HepG2 (cell line): ENCODE measurements at regions not wholly inside any gene's neighbourhood (a gene's known extent, or its start where the extent isn't known, plus 50 kb on each side); places are given as distances from the start of the nearest gene placed in this dataset.

Experiments used
- ATAC-seq: fragments of 200-7000 bp; cut with Tn5 transposase; 3 replicates; pipeline ENCODE4 v1.9.1; 2020; ENCODE audit warnings: mild to moderate bottlenecking, moderate library complexity
- BruUV-seq: library from RNA; stranded (reverse); fragments of 400-500 nt; replicated peaks from 2 replicates; lab custom pipeline; 2021; lab: Mats Ljungman, UMichigan
- CTCF ChIA-PET: fragments of 300-600 bp; formaldehyde crosslinking; extraction: SDS; loops from one replicate; lab custom pipeline; 2021; ENCODE audit warnings: low total read pairs, inconsistent platforms, low intra/inter-chr PET ratio; lab: Yijun Ruan, JAX
- POLR2A ChIA-PET: fragments of 350-600 bp; sonication (Branson Sonifier 250); formaldehyde crosslinking; loops from one replicate; lab custom pipeline; 2020; ENCODE audit warnings: antibody characterized with exemption, inconsistent platforms; lab: Yijun Ruan, JAX
- DNase-seq: peaks from one replicate; pipeline ENCODE4 v3.0.0-alpha.2; 2015; ENCODE audit warnings: low spot score
- FAIRE-seq: peaks from 3 replicates; lab custom pipeline; 2011; peaks lifted over from hg19 to GRCh38; lab: Jason Lieb, UNC
- H2AFZ ChIP-seq: one replicate; pipeline ENCODE4 v1.6.1; 2011; ENCODE audit warnings: low read length, inconsistent platforms
- H3K27ac ChIP-seq: fragments of 300-600 bp; 3 replicates; pipeline ENCODE4 v1.8.0; 2011; ENCODE audit warnings: mixed run types, mild to moderate bottlenecking, mixed read lengths, low read length, inconsistent platforms; ENCODE audit not compliant: insufficient read depth; ENCODE audit errors: extremely low read length
- H3K27me3 ChIP-seq, 2 experiments: fragments of 200-600 bp in 1 of 2; 2 replicates in 1 of 2; 3 replicates in 1 of 2; pipeline versions ENCODE4 v1.6.0 to v1.8.0; 2011; ENCODE audit warnings: low read length in 2 of 2, mild to moderate bottlenecking in 2 of 2, moderate library complexity in 2 of 2, inconsistent platforms in 1 of 2; ENCODE audit not compliant: insufficient read depth in 2 of 2, control insufficient read depth in 1 of 2
- H3K36me3 ChIP-seq, 2 experiments: fragments of 200-600 bp in 1 of 2; replicated peaks in 1 of 2; 2 replicates in 1 of 2; 3 replicates in 1 of 2; pipeline versions ENCODE4 v1.5.1 to v1.8.0; 2011; ENCODE audit warnings: low read length in 2 of 2, inconsistent platforms in 1 of 2; ENCODE audit not compliant: insufficient read depth in 2 of 2, control insufficient read depth in 1 of 2
- H3K4me1 ChIP-seq: 2 replicates; pipeline ENCODE4 v1.5.1; 2012; ENCODE audit warnings: low read length, inconsistent platforms; ENCODE audit not compliant: insufficient read depth
- H3K4me2 ChIP-seq: 2 replicates; pipeline ENCODE4 v1.6.0; 2011; ENCODE audit warnings: low read depth, low read length, inconsistent platforms
- H3K4me3 ChIP-seq, 3 experiments: fragments of 200-600 bp in 1 of 3; sonication (generic), shearing (Covaris generic) in 1 of 3; replicated peaks in 1 of 3; 2 replicates each; pipeline ENCODE4 v1.5.1; 2011 to 2016; ENCODE audit warnings: low read length in 3 of 3, inconsistent platforms in 2 of 3, low read depth in 2 of 3, mild to moderate bottlenecking in 2 of 3, control low read depth in 1 of 3, mixed read lengths in 1 of 3; ENCODE audit not compliant: insufficient read depth in 1 of 3
- H3K79me2 ChIP-seq: one replicate; pipeline ENCODE4 v1.6.1; 2011; ENCODE audit warnings: low read length, inconsistent platforms; ENCODE audit not compliant: insufficient read depth
- H3K9ac ChIP-seq: 2 replicates; pipeline ENCODE4 v1.6.0; 2011; ENCODE audit warnings: mild to moderate bottlenecking, low read depth, low read length, inconsistent platforms; ENCODE audit not compliant: insufficient read depth
- H3K9me3 ChIP-seq: 2 replicates; pipeline ENCODE4 v1.5.1; 2012; ENCODE audit warnings: mild to moderate bottlenecking, low read length
- H4K20me1 ChIP-seq: 2 replicates; pipeline ENCODE4 v1.6.0; 2011; ENCODE audit warnings: inconsistent platforms, mild to moderate bottlenecking, low read length, moderate library complexity; ENCODE audit not compliant: insufficient read depth
- NR0B2 ChIP-seq: sonication (generic); formaldehyde crosslinking; IDR thresholded peaks from 2 replicates; pipeline ENCODE4 v1.4.0; 2020; ENCODE audit warnings: mild to moderate bottlenecking, missing genetic modification reagents
- RCOR2 ChIP-seq: IDR thresholded peaks from 2 replicates; pipeline ENCODE4 v1.6.1; 2016; ENCODE audit warnings: missing biosample characterization, missing genetic modification reagents
- TOPORS ChIP-seq: sonication (generic); formaldehyde crosslinking; IDR thresholded peaks from 2 replicates; pipeline ENCODE4 v1.8.0; 2023; ENCODE audit warnings: mild to moderate bottlenecking, missing genetic modification reagents
- ZNF850 ChIP-seq: sonication (generic); formaldehyde crosslinking; conservative IDR thresholded peaks from 2 replicates; pipeline ENCODE4 v1.9.0; 2021; ENCODE audit warnings: mild to moderate bottlenecking, missing genetic modification reagents
- WGBS: methylation state at CpG from one replicate; pipeline ENCODE4 v1.1.6; 2017; ENCODE audit warnings: low lambda C conversion rate; 5-methylcytosine and 5-hydroxymethylcytosine counted together
- in situ Hi-C: cut with HindIII; loops from 2 replicates; pipeline ENCODE4 v1.10.0; 2017; ENCODE audit warnings: low pct_unique_long_range_greater_than_20kb; ENCODE audit not compliant: extremely low pct_ligation_motif_present
- intact Hi-C: fragments of 100-400 bp; cut with micrococcal nuclease; formaldehyde crosslinking; loops from one replicate; pipeline ENCODE4 v1.10.0; 2022; ENCODE audit not compliant: unreplicated experiment
- small RNA-seq, 3 experiments: library from RNA; depleted of rRNA; stranded (forward); fragments of <200 nt; gene quantifications; one replicate each; pipeline ENCODE3, GENCODE V24; 2012; ENCODE audit warnings: low read depth in 2 of 3, low replicate concordance in 1 of 3; ENCODE audit not compliant: insufficient read length in 3 of 3, insufficient read depth in 2 of 3

GRCh38 chr6:166221040-166221439 is 53.4 kb upstream of the TBXT start:
- CTCF ChIA-PET: no interaction called here
- H3K9ac ChIP-seq: no peak overlapping the region
- no peak overlapping the region for H3K4me3 ChIP-seq
- 0 out of 2 replicates have a peak, but pooled peaks cover 4% of the 10 kb centered on the region for H3K4me1 ChIP-seq
- no peak overlapping the region for H3K27ac ChIP-seq
- H3K27me3 ChIP-seq: peaks cover 2 to 20% of the 10 kb centered on the region in 2 experiments; a peak in 3 of 5 replicates
- 47% methylated on average over 10 of the region's 11 CpGs for WGBS
- no peaks in the 10 kb centered on the region for H3K9me3 ChIP-seq
- H3K79me2 ChIP-seq: no peaks in the 10 kb centered on the region
- TF ChIP-seq ZNF850 (CRISPR knock-in tag) (no peak), RCOR2 (CRISPR knock-in tag) (no peak), TOPORS (CRISPR knock-in tag) (no peak), NR0B2 (CRISPR knock-in tag) (no peak)
- intact Hi-C loops (no loop called here), in situ Hi-C loops (no loop called here)
- no peak overlapping the region for H3K4me2 ChIP-seq
- no peak for ATAC-seq
- POLR2A ChIA-PET: no interaction called here
- FAIRE-seq: no peak
- H4K20me1 ChIP-seq: no peaks in the 10 kb centered on the region
- no peaks in the 10 kb centered on the region for H3K36me3 ChIP-seq
- no TSS peak for BruUV-seq
- DNase-seq: no peak
- no peak overlapping the region for H2AFZ ChIP-seq

Small RNA genes in the stretch of these regions (small RNA-seq; reads per million reads assigned to genes)
- gene AL121956.5: 0 reads per million in 3 experiments
- 0 reads per million in 3 experiments for gene GNG5P1
